GM12872 (cell line): ENCODE measurements at regions not wholly inside any gene's neighbourhood (a gene's known extent, or its start where the extent isn't known, plus 50 kb on each side); places are given as distances from the start of the nearest gene placed in this dataset.

Source experiments
- CTCF ChIP-seq: IDR thresholded peaks from 3 replicates; pipeline ENCODE4 v1.5.1; 2011; ENCODE audit warnings: low read depth, mild to moderate bottlenecking, low read length, moderate library complexity; ENCODE audit not compliant: insufficient read depth

- no peak for TF ChIP-seq CTCF
Observed at GRCh38 chr1:239253032-239253431, 133.3 kb upstream of the CHRM3 start.

- TF ChIP-seq CTCF: no peak
Observed at GRCh38 chr1:239250353-239251035, 135.9 kb upstream of the CHRM3 start.

GRCh38 chr1:239247285-239247684 lies 139.1 kb upstream of the CHRM3 start:
- no peak for TF ChIP-seq CTCF

- no peak for TF ChIP-seq CTCF
Observed at GRCh38 chr1:239244084-239244483, 142.3 kb upstream of the CHRM3 start.

GRCh38 chr1:239243006-239243405 lies 143.4 kb upstream of the CHRM3 start:
- TF ChIP-seq CTCF: no peak

- no peak for TF ChIP-seq CTCF
Observed at GRCh38 chr1:239242404-239242803, 144.0 kb upstream of the CHRM3 start.

GRCh38 chr1:239240736-239241135 lies 145.6 kb upstream of the CHRM3 start:
- no peak for TF ChIP-seq CTCF

- TF ChIP-seq CTCF: no peak
Observed at GRCh38 chr1:239239529-239239928, 146.8 kb upstream of the CHRM3 start.
